ENCODE measurements at regions not wholly inside any gene's neighbourhood (a gene's known extent, or its start where the extent isn't known, plus 50 kb on each side); places are given as distances from the start of the nearest gene placed in this dataset.

DNA sequence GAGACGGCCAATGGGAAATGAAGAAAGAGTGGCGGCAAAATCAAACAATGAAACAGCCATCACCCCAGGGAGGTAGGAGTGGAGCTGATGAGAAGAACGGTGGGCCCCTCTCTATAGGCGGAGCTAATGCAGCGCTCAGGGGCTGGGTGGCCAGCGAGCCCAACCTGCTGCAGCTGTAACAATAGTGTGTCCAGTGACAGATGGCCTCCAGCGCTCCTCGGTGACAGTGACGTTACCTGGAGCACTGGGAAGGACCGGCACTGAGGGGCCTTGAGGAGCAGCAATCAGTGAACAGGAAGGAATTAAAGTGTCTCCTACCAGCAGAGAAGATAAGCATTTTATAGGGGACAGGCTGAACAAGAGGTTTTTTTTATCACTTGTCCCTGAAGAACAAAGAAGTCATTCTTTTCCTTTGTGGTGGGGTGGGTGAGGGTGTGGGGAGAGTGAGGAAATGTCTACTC, 81.6 kb downstream of the FOXA2 start:
- CTCF ChIA-PET, result no interaction called here
- TF ChIP-seq, protein P1, sequence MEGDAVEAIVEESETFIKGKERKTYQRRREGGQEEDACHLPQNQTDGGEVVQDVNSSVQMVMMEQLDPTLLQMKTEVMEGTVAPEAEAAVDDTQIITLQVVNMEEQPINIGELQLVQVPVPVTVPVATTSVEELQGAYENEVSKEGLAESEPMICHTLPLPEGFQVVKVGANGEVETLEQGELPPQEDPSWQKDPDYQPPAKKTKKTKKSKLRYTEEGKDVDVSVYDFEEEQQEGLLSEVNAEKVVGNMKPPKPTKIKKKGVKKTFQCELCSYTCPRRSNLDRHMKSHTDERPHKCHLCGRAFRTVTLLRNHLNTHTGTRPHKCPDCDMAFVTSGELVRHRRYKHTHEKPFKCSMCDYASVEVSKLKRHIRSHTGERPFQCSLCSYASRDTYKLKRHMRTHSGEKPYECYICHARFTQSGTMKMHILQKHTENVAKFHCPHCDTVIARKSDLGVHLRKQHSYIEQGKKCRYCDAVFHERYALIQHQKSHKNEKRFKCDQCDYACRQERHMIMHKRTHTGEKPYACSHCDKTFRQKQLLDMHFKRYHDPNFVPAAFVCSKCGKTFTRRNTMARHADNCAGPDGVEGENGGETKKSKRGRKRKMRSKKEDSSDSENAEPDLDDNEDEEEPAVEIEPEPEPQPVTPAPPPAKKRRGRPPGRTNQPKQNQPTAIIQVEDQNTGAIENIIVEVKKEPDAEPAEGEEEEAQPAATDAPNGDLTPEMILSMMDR (IDR thresholded peaks at IDR 0.05), result no peak
- POLR2A ChIA-PET, result no interaction called here
- ATAC-seq (ENCODE audit: low read depth) (no peak), DNase-seq (no peak)
- Mint-ChIP-seq H3K36me3 (ENCODE audit: low read depth) (no peaks in the 10 kb centered on the region), H3K27me3 (no peaks in the 10 kb centered on the region), H3K4me1 (no peaks in the 10 kb centered on the region), H3K9me3 (no peaks in the 10 kb centered on the region), H3K4me3 (no peak overlapping the region), H3K27ac (no peak overlapping the region)
- intact Hi-C loops (cut with micrococcal nuclease), result no loop called here

DNA sequence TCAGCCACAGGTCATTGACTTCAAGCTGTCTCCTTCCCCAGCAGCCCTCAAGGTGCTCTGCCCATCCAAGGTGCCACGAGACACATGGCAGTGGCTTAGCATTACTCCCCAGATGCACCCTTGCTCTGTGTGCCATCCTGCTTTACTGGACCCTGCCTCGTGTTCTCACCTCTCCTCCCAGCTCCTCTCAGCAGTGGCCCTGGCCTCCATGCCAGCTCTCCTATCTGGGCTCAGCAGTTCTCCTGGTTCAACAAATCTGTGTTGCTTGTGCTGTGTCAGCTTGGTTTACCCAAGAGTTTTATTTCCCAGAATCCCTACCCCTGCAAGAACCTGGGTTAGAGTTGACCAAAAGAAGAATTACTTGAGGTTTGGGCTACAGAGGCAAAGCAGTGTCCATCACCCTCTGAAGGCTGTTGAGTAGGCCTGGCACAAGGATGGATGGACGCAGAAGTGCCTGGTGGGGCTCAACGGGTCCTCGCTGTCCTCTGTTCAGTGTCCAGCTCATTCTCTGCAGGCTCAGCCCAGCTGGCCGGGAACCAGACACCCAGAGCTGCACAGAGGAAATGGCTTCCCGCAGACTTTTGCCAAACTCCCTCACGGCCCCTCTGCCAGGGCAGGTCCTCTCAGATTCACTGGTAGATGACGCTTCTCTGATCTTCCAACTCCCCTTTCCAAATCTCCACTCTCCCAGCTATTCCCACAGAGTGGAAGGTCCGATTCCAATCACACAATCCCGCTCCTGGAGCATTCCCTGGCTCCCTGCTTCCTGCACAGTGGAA, 82.6 kb downstream of the FOXA2 start:
- H3K4me1 Mint-ChIP-seq, result no peaks in the 10 kb centered on the region
- H3K4me3 Mint-ChIP-seq, result no peak overlapping the region
- TF ChIP-seq, protein P1 (IDR thresholded peaks at IDR 0.05), result no peak
- intact Hi-C loops (cut with micrococcal nuclease), result no loop called here
- H3K36me3 Mint-ChIP-seq (ENCODE audit: low read depth), result no peaks in the 10 kb centered on the region
- H3K9me3 Mint-ChIP-seq, result no peaks in the 10 kb centered on the region
- ChIA-PET CTCF (no interaction called here), POLR2A (no interaction called here)
- H3K27me3 Mint-ChIP-seq, result no peaks in the 10 kb centered on the region
- ATAC-seq (ENCODE audit: low read depth), result no peak
- H3K27ac Mint-ChIP-seq, result no peak overlapping the region
- no peak for DNase-seq

DNA sequence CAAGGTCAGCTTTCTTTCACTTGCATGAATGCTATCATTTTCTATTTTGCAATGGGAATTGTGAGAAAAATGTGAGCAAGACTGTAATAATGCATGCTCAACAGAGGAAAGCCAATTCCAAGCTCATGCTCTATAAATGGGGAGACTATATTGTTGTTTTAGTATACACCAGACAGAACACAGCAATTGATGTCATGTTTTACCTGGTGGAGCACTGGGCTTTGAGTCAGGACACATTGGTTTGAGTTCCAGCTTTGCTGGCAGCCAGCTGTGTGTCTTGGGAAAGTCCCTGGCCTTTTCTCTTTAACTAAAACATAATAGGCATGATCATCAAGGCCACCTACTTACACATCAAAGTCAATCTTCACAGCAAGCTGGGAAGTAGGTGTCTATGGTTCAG, 83.3 kb downstream of the FOXA2 start:
- DNase-seq (no peak), ATAC-seq (ENCODE audit: low read depth) (no peak)
- intact Hi-C loops (cut with micrococcal nuclease), result no loop called here
- TF ChIP-seq, protein P1 (IDR thresholded peaks at IDR 0.05), result no peak
- Mint-ChIP-seq H3K9me3 (no peaks in the 10 kb centered on the region), H3K4me3 (no peak overlapping the region), H3K4me1 (no peaks in the 10 kb centered on the region), H3K36me3 (ENCODE audit: low read depth) (no peaks in the 10 kb centered on the region), H3K27ac (no peak overlapping the region), H3K27me3 (no peaks in the 10 kb centered on the region)
- ChIA-PET CTCF (no interaction called here), POLR2A (interaction anchor here (0.6 kb wide), 1 partner anchor 21 kb away, joined by 7 read pairs; no protein-coding TSS in a partner anchor)

DNA sequence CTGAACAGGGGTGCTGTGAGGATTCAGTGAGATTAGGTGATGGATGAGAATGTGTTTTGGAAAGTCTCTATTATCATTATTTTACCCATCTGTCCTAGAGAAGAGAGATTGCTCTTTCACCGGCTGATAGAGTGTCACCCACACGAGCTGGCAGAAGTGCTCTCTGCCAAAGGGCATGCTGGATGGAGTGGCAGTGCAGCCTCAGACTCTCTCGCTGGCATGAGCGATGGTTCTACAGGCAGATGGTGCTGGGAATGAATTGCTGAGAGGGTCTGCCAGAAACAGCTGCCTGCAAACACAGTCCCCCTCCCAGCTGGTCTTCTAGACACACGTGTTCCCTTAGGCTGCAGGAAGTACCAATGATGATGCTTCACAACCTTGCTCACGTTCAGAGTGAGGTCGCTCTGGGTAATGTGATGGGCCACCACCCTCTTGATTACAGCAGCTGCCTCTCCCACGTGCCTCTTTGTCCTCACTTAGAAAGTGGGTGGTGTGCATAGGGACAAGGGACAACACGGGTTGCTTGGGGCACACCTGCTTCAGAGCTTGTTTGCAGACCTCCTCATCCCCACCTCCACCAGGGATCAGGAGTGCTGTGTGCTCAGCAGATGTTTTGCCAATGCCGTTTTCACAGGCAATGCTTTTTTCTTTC, 84.7 kb downstream of the FOXA2 start:
- Mint-ChIP-seq H3K27me3 (no peaks in the 10 kb centered on the region), H3K27ac (no peak overlapping the region), H3K9me3 (no peaks in the 10 kb centered on the region), H3K4me1 (no peaks in the 10 kb centered on the region), H3K4me3 (no peak overlapping the region), H3K36me3 (ENCODE audit: low read depth) (no peaks in the 10 kb centered on the region)
- ChIA-PET POLR2A (no interaction called here), CTCF (no interaction called here)
- DNase-seq (no peak), ATAC-seq (ENCODE audit: low read depth) (no peak)
- TF ChIP-seq, protein P1 (IDR thresholded peaks at IDR 0.05), result no peak
- intact Hi-C loops (cut with micrococcal nuclease), result no loop called here

DNA sequence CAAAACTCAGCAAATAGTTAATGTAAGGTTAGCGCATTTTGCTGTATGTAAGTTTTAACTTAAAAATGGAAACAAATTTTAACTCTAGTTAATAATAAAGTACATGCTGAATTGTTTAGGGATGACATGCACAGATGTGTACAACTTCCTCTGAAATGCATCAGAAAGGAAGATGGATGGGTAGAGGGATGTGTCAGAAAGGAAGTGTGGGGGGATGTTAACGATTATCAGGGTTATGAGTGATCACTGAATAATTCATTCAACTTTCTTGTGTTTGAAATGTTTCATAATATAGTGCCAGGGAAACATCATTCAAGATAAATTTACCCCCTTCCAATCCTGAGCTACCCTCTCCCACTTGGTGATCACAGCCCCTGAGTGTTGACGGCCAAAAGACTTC, 87.6 kb downstream of the FOXA2 start:
- no peak for DNase-seq

More for the DNA sequence above, 87.6 kb downstream of the FOXA2 start:
- ATAC-seq (ENCODE audit: low read depth), result no peak
- Mint-ChIP-seq H3K27ac (no peak overlapping the region), H3K36me3 (ENCODE audit: low read depth) (no peaks in the 10 kb centered on the region), H3K27me3 (peaks cover 1% of the 10 kb centered on the region), H3K9me3 (no peaks in the 10 kb centered on the region), H3K4me1 (no peaks in the 10 kb centered on the region), H3K4me3 (no peak overlapping the region)
- ChIA-PET POLR2A (no interaction called here), CTCF (no interaction called here)
- intact Hi-C loops (cut with micrococcal nuclease), result no loop called here
- TF ChIP-seq, protein P1 (IDR thresholded peaks at IDR 0.05), result no peak
